GM23338 (cell line): ENCODE measurements at regions not wholly inside any gene's neighbourhood (a gene's known extent, or its start where the extent isn't known, plus 50 kb on each side); places are given as distances from the start of the nearest gene placed in this dataset.

Experiments
- ATAC-seq: fragments of 200-7000 bp; cut with Tn5 transposase; 3 replicates; pipeline ENCODE4 v1.9.1; 2020
- DNase-seq: peaks from one replicate; pipeline ENCODE4 v3.0.0-alpha.2; 2015; ENCODE audit warnings: low spot score
- H2AFZ ChIP-seq: fragments of 200-600 bp; sonication (generic); 2 replicates; pipeline ENCODE4 v1.8.0; 2016; ENCODE audit warnings: antibody characterized with exemption, mild to moderate bottlenecking, moderate library complexity
- H3F3A ChIP-seq: fragments of 200-600 bp; sonication (generic); replicated peaks from 2 replicates; pipeline ENCODE4 v1.8.0; 2017; ENCODE audit warnings: antibody characterized with exemption, mixed run types, low read depth
- H3K27ac ChIP-seq: fragments of 200-600 bp; sonication (generic); 2 replicates; pipeline ENCODE4 v1.6.1; 2016; ENCODE audit warnings: low read depth
- H3K27me3 ChIP-seq: fragments of 200-600 bp; sonication (generic); 2 replicates; pipeline ENCODE4 v1.8.0; 2016; ENCODE audit warnings: mild to moderate bottlenecking, mixed run types, moderate library complexity; ENCODE audit not compliant: insufficient read depth
- H3K36me3 ChIP-seq: fragments of 200-600 bp; sonication (generic); 2 replicates; pipeline ENCODE4 v1.8.0; 2016; ENCODE audit warnings: mild to moderate bottlenecking; ENCODE audit not compliant: insufficient read depth
- H3K4me1 ChIP-seq: fragments of 200-600 bp; sonication (generic); 2 replicates; pipeline ENCODE4 v1.8.0; 2016; ENCODE audit warnings: mild to moderate bottlenecking, moderate library complexity; ENCODE audit not compliant: insufficient read depth
- H3K4me2 ChIP-seq: fragments of 200-600 bp; sonication (generic); 2 replicates; pipeline ENCODE4 v1.7.1; 2017; ENCODE audit warnings: mixed run types
- H3K4me3 ChIP-seq: fragments of 200-600 bp; sonication (generic); 2 replicates; pipeline ENCODE4 v1.6.1; 2016; ENCODE audit warnings: mixed run types
- H3K79me2 ChIP-seq: fragments of 200-600 bp; sonication (generic); replicated peaks from 2 replicates; pipeline ENCODE4 v1.8.0; 2017; ENCODE audit warnings: mild to moderate bottlenecking; ENCODE audit not compliant: insufficient read depth
- H3K9me2 ChIP-seq: fragments of 200-600 bp; sonication (generic); 2 replicates; pipeline ENCODE4 v1.8.0; 2017; ENCODE audit not compliant: insufficient read depth
- H4K20me1 ChIP-seq: fragments of 200-600 bp; sonication (generic); replicated peaks from 2 replicates; pipeline ENCODE4 v1.8.0; 2017; ENCODE audit warnings: mild to moderate bottlenecking; ENCODE audit not compliant: insufficient read depth
- H3K27ac Mint-ChIP-seq: 2 replicates; pipeline ENCODE4 v1.8.0; 2020; ENCODE audit warnings: inconsistent platforms, mild to moderate bottlenecking, moderate library complexity, mixed read lengths
- H3K27me3 Mint-ChIP-seq: 3 replicates; pipeline ENCODE4 v1.8.0; 2022; ENCODE audit warnings: low read depth, mild to moderate bottlenecking, moderate library complexity, mixed read lengths, inconsistent platforms; ENCODE audit not compliant: insufficient read depth, poor library complexity
- H3K36me3 Mint-ChIP-seq: 3 replicates; pipeline ENCODE4 v1.8.0; 2021; ENCODE audit warnings: low read depth, mild to moderate bottlenecking, inconsistent platforms, moderate library complexity, mixed read lengths
- H3K4me1 Mint-ChIP-seq: 3 replicates; pipeline ENCODE4 v1.8.0; 2020; ENCODE audit warnings: mild to moderate bottlenecking, inconsistent platforms, mixed read lengths
- H3K4me3 Mint-ChIP-seq: 3 replicates; pipeline ENCODE4 v1.8.0; 2021; ENCODE audit warnings: moderate library complexity, mild to moderate bottlenecking, inconsistent platforms, mixed read lengths
- H3K9me3 Mint-ChIP-seq: 3 replicates; pipeline ENCODE4 v1.8.0; 2020; ENCODE audit warnings: moderate library complexity, mild to moderate bottlenecking, inconsistent platforms, mixed read lengths
- CREB1 ChIP-seq: fragments of 250-450 bp; sonication (Bioruptor Pico); IDR thresholded peaks from 2 replicates; pipeline ENCODE4 v1.5.0; 2020; ENCODE audit warnings: low read depth, mild to moderate bottlenecking, moderate library complexity
- CTCF ChIP-seq, 2 experiments: fragments of 200-600 bp in 1 of 2; sonication (generic) in 1 of 2; conservative IDR thresholded peaks; 2 replicates each; pipeline versions ENCODE4 v1.5.1 to v1.6.1; 2016 to 2017; ENCODE audit warnings: antibody characterized with exemption in 2 of 2, low read depth in 2 of 2, mild to moderate bottlenecking in 2 of 2, moderate library complexity in 1 of 2
- ETS1 ChIP-seq: IDR thresholded peaks from 2 replicates; pipeline ENCODE4 v1.6.1; 2016; ENCODE audit warnings: antibody characterized with exemption
- EZH2 ChIP-seq: fragments of 200-600 bp; sonication (generic); IDR thresholded peaks from one replicate; pipeline ENCODE4 v1.8.0; 2017; ENCODE audit warnings: antibody characterized with exemption, mild to moderate bottlenecking, low read depth; ENCODE audit not compliant: unreplicated experiment
- EZH2phosphoT487 ChIP-seq: fragments of 200-600 bp; sonication (generic); IDR thresholded peaks from one replicate; pipeline ENCODE4 v1.8.1; 2018; ENCODE audit warnings: antibody characterized with exemption; ENCODE audit not compliant: unreplicated experiment
- JUNB ChIP-seq: IDR thresholded peaks from one replicate; pipeline ENCODE4 v1.6.1; 2016; ENCODE audit warnings: antibody characterized with exemption; ENCODE audit not compliant: unreplicated experiment
- NANOG ChIP-seq: IDR thresholded peaks from 2 replicates; pipeline ENCODE4 v1.6.1; 2016; ENCODE audit warnings: antibody characterized with exemption, borderline replicate concordance
- POLR2AphosphoS5 ChIP-seq: IDR thresholded peaks from 2 replicates; pipeline ENCODE4 v1.6.1; 2016; ENCODE audit warnings: antibody characterized with exemption, low read depth
- REST ChIP-seq: IDR thresholded peaks from one replicate; pipeline ENCODE4 v1.6.1; 2018; ENCODE audit warnings: antibody characterized with exemption; ENCODE audit not compliant: unreplicated experiment
- STAT1 ChIP-seq: IDR thresholded peaks from one replicate; pipeline ENCODE4 v1.6.1; 2016; ENCODE audit warnings: antibody characterized with exemption; ENCODE audit not compliant: unreplicated experiment
- ZNF114 ChIP-seq: fragments of 250-450 bp; sonication (Bioruptor Pico); IDR thresholded peaks from 2 replicates; pipeline ENCODE4 v1.5.0; 2020; ENCODE audit warnings: mild to moderate bottlenecking, moderate library complexity
- ZNF331 ChIP-seq: fragments of 250-450 bp; sonication (Bioruptor Pico); IDR thresholded peaks from 2 replicates; pipeline ENCODE4 v1.5.0; 2020; ENCODE audit warnings: low read depth, mild to moderate bottlenecking, moderate library complexity
- ZNF462 ChIP-seq: fragments of 250-450 bp; sonication (Bioruptor Pico); IDR thresholded peaks from 2 replicates; pipeline ENCODE4 v1.5.0; 2020; ENCODE audit warnings: mild to moderate bottlenecking, moderate library complexity

DNA sequence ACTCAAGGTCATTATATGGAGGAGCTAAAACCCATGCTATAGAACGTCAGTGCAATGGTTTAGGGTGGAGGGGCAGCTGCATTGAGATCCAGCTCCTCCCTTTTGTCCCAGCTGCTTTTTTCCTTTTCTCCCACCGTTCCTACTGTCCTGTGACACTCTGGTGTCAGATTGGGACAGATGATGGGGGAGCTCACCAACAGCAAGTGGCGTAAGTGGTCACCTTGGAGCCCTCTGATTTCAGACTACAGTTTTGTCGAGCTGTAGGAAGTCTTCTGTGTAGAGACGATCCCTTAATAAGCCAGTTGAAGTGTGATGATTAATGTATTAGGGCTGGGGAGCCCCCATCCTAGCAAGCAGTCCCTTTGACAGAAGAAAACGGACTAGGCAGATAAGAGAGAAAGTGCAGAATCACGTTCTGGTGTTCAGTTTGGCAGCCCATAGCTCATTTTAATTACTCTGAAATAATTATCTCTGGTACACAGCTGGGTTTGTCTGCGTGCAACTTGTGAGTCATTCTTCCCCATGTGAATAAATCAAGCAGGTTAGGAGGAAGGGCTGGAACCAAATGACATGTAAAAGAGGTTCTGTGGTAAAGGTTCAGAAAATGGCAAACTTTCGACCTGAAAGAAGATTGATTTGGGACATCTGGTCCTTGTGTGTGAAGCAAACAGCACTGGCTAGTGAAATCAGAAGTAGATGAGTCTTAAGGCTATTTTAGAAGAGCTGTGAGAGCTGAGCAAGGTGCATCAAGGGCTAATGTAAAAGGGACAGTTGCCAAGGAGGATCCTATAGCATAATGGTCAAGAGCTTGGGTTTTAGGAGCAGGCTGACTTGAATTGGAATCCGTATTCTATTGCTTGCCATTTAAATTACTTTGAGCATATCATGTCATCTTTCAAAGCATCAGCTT is 241.4 kb downstream of the EDEM1 start:
- H3K4me1 ChIP-seq = no peaks in the 10 kb centered on the region
- TF ChIP-seq ETS1 = no peak
- TF ChIP-seq NANOG = no peak
- TF ChIP-seq ZNF331 (CRISPR knock-in tag) = no peak
- no peak for TF ChIP-seq STAT1
- no peak for TF ChIP-seq JUNB
- no peak for TF ChIP-seq CTCF (conservative IDR thresholded peaks at IDR 0.05; ENCODE audit: low read depth in 2 of 2)
- TF ChIP-seq POLR2AphosphoS5 = no peak
- no peak for TF ChIP-seq EZH2
- TF ChIP-seq REST = no peak
- TF ChIP-seq CREB1 (CRISPR knock-in tag) = no peak
- TF ChIP-seq ZNF114 (CRISPR knock-in tag) = no peak
- no peak for TF ChIP-seq ZNF462 (CRISPR knock-in tag)
- no peak for TF ChIP-seq EZH2phosphoT487
- no peaks in the 10 kb centered on the region; the same call in 1 of the 3 replicates for H3K36me3 Mint-ChIP-seq
- H3F3A ChIP-seq = no peaks in the 10 kb centered on the region
- H3K27ac Mint-ChIP-seq = no peak overlapping the region
- H4K20me1 ChIP-seq = no peaks in the 10 kb centered on the region
- ATAC-seq = no peak
- H3K4me3 ChIP-seq = no peak overlapping the region
- H3K27ac ChIP-seq = no peak overlapping the region
- H3K27me3 ChIP-seq = no peaks in the 10 kb centered on the region
- H3K9me2 ChIP-seq = no peaks in the 10 kb centered on the region
- H3K9me3 Mint-ChIP-seq = peaks cover 84% of the 10 kb centered on the region
- no peaks in the 10 kb centered on the region; the same call in 2 of the 3 replicates for H3K4me1 Mint-ChIP-seq
- no peak for DNase-seq
- no peaks in the 10 kb centered on the region for H3K27me3 Mint-ChIP-seq
- H3K4me3 Mint-ChIP-seq = no peak overlapping the region
- H2AFZ ChIP-seq = no peak overlapping the region
- no peaks in the 10 kb centered on the region; the same call in 1 of the 2 replicates for H3K36me3 ChIP-seq
- no peaks in the 10 kb centered on the region for H3K79me2 ChIP-seq
- no peak overlapping the region for H3K4me2 ChIP-seq
